OCI-LY7 (cell line): ENCODE measurements at regions not wholly inside any gene's neighbourhood (a gene's known extent, or its start where the extent isn't known, plus 50 kb on each side); places are given as distances from the start of the nearest gene placed in this dataset.

ENCODE experiments used
- BruUV-seq: library from RNA; stranded (reverse); fragments of 400-500 nt; replicated peaks from 2 replicates; lab custom pipeline; 2021; lab: Mats Ljungman, UMichigan
- CTCF ChIA-PET: fragments of 300-600 bp; sonication (Branson Sonifier 250); formaldehyde crosslinking; loops from one replicate; lab custom pipeline; 2022; ENCODE audit warnings: antibody characterized with exemption; ENCODE audit not compliant: unreplicated experiment; lab: Charles Lee
- POLR2A ChIA-PET: fragments of 300-600 bp; sonication (Branson Sonifier 250); formaldehyde crosslinking; loops from one replicate; lab custom pipeline; 2022; ENCODE audit warnings: antibody characterized with exemption; lab: Charles Lee
- DNase-seq: peaks from one replicate; pipeline ENCODE4 v3.0.0-alpha.2; 2015; ENCODE audit warnings: low spot score
- H2AFZ ChIP-seq: fragments of 200-600 bp; sonication (generic), shearing (Covaris generic); 2 replicates; pipeline ENCODE4 v1.6.1; 2014; ENCODE audit warnings: mild to moderate bottlenecking, antibody characterized with exemption, low read length, moderate library complexity
- H3K27ac ChIP-seq: fragments of 200-600 bp; sonication (generic); 2 replicates; pipeline ENCODE4 v1.5.1; 2014; ENCODE audit warnings: mixed run types, low read depth, mild to moderate bottlenecking, moderate library complexity, low read length, inconsistent platforms; ENCODE audit not compliant: poor library complexity, severe bottlenecking
- H3K36me3 ChIP-seq: fragments of 200-600 bp; sonication (generic); 2 replicates; pipeline ENCODE4 v1.6.1; 2014; ENCODE audit warnings: mild to moderate bottlenecking, antibody characterized with exemption, low read length, moderate library complexity, mixed read lengths; ENCODE audit not compliant: insufficient read depth
- H3K4me1 ChIP-seq: fragments of 200-600 bp; sonication (generic); 2 replicates; pipeline ENCODE4 v1.5.1; 2014; ENCODE audit warnings: mild to moderate bottlenecking, low read length; ENCODE audit not compliant: insufficient read depth, poor library complexity, severe bottlenecking
- H3K4me2 ChIP-seq: fragments of 200-600 bp; sonication (generic); 2 replicates; pipeline ENCODE4 v1.6.1; 2014; ENCODE audit warnings: mild to moderate bottlenecking, low read length
- H3K4me3 ChIP-seq: fragments of 200-600 bp; sonication (generic); 2 replicates; pipeline ENCODE4 v1.5.1; 2014; ENCODE audit warnings: mild to moderate bottlenecking, low read depth, low read length; ENCODE audit not compliant: poor library complexity, severe bottlenecking
- H3K79me2 ChIP-seq: fragments of 200-600 bp; sonication (generic); 2 replicates; pipeline ENCODE4 v1.6.1; 2016; ENCODE audit warnings: low read depth, mild to moderate bottlenecking, low read length, moderate library complexity, mixed read lengths; ENCODE audit not compliant: insufficient read depth
- H3K9me2 ChIP-seq: fragments of 200-600 bp; sonication (generic); 2 replicates; pipeline ENCODE4 v1.6.1; 2016; ENCODE audit warnings: mild to moderate bottlenecking, low read length, mixed read lengths; ENCODE audit not compliant: insufficient read depth
- H3K9me3 ChIP-seq: fragments of 200-600 bp; sonication (generic); 2 replicates; pipeline ENCODE4 v1.6.1; 2014; ENCODE audit warnings: mild to moderate bottlenecking, mixed run types, low read length, mixed read lengths
- H4K20me1 ChIP-seq: fragments of 200-600 bp; sonication (generic); 2 replicates; pipeline ENCODE4 v1.6.1; 2014; ENCODE audit warnings: mild to moderate bottlenecking, antibody characterized with exemption, low read length, moderate library complexity, mixed read lengths; ENCODE audit not compliant: insufficient read depth
- EZH2phosphoT487 ChIP-seq: fragments of 200-600 bp; sonication (generic); IDR thresholded peaks from 2 replicates; pipeline ENCODE4 v1.6.1; 2018; ENCODE audit warnings: low read depth, borderline replicate concordance, mild to moderate bottlenecking, mixed run types, antibody characterized with exemption, low read length, moderate library complexity, mixed read lengths
- intact Hi-C: fragments of 100-400 bp; cut with micrococcal nuclease; formaldehyde crosslinking; loops from one replicate; pipeline ENCODE4 v1.10.0; 2022; ENCODE audit not compliant: unreplicated experiment
- TF ChIP-seq, protein P1 (sequence below): fragments of 200-600 bp; sonication (generic); conservative IDR thresholded peaks from 2 replicates; pipeline ENCODE4 v1.5.1; 2014; ENCODE audit warnings: mild to moderate bottlenecking, antibody characterized with exemption, low read length, moderate library complexity, mixed read lengths

DNA sequence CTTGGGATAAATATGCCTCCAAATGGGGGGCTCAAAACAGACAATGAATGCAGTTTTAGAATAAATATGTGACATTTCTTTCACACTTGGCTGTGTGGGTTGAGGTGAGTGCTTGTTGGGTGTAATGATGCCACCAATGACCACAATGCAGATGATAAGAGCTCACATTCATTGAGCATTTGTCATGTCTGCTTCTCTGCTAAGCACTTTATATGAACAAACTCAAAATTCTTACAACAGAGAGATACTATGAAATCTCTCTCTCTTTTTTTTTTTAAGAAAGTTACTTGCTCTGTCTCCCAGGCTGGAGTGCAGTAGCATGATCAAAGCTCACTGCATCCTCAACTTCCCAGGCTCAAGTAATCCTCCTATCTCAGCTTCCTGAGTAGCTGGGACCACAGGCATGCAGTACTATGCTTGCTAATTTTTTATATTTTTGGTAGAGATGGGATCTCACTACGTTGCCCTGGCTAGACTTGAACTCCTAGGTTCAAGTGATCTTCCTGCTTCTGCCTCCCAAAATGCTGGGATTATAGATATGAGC lies 185.4 kb downstream of the JCAD start:
- ChIA-PET CTCF (no interaction called here), POLR2A (interaction anchor here (0.6 kb wide), 1 partner anchor 24 kb away, joined by 3 read pairs; no protein-coding TSS in a partner anchor)
- no peak overlapping the region for H3K4me2 ChIP-seq
- H3K9me3 ChIP-seq: no peaks in the 10 kb centered on the region
- no peaks in the 10 kb centered on the region for H3K4me1 ChIP-seq
- no peaks in the 10 kb centered on the region for H3K36me3 ChIP-seq
- BruUV-seq: no TSS peak
- H3K4me3 ChIP-seq: no peak overlapping the region
- H4K20me1 ChIP-seq: no peaks in the 10 kb centered on the region
- DNase-seq: no peak
- H2AFZ ChIP-seq: no peak overlapping the region
- intact Hi-C loops: no loop called here
- H3K79me2 ChIP-seq: no peaks in the 10 kb centered on the region
- no peak overlapping the region for H3K27ac ChIP-seq
- no peaks in the 10 kb centered on the region for H3K9me2 ChIP-seq
- no peak for TF ChIP-seq EZH2phosphoT487
- TF ChIP-seq, protein P1, sequence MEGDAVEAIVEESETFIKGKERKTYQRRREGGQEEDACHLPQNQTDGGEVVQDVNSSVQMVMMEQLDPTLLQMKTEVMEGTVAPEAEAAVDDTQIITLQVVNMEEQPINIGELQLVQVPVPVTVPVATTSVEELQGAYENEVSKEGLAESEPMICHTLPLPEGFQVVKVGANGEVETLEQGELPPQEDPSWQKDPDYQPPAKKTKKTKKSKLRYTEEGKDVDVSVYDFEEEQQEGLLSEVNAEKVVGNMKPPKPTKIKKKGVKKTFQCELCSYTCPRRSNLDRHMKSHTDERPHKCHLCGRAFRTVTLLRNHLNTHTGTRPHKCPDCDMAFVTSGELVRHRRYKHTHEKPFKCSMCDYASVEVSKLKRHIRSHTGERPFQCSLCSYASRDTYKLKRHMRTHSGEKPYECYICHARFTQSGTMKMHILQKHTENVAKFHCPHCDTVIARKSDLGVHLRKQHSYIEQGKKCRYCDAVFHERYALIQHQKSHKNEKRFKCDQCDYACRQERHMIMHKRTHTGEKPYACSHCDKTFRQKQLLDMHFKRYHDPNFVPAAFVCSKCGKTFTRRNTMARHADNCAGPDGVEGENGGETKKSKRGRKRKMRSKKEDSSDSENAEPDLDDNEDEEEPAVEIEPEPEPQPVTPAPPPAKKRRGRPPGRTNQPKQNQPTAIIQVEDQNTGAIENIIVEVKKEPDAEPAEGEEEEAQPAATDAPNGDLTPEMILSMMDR: no peak

DNA sequence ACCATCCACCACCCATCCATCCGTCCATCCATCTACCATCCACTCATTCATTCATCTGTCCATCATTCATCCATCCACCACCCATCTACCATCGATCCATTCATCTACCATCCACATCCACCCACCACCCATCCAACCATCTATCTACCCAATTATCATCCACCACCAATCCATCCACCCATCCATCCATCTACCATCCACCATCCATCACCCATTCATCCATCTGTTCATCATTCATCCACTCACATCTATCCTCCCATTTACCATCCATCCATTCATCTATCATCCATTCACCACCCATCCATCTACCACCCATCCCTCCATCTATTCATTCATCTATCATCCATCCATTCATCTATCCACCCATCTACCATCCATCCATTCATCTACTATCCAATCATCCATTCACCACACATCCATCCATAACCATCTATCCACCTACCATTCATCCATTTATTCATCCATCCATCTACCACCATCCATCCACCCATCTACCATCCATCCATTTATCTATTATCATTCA lies 188.8 kb downstream of the JCAD start:
- H3K9me3 ChIP-seq: no peaks in the 10 kb centered on the region
- no peak overlapping the region for H3K27ac ChIP-seq
- H2AFZ ChIP-seq: no peak overlapping the region
- H3K4me1 ChIP-seq: no peaks in the 10 kb centered on the region
- intact Hi-C loops: no loop called here
- DNase-seq: no peak
- CTCF ChIA-PET: no interaction called here
- no peaks in the 10 kb centered on the region for H3K79me2 ChIP-seq
- POLR2A ChIA-PET: no interaction called here
- no TSS peak for BruUV-seq
- TF ChIP-seq, protein P1: no peak
- TF ChIP-seq EZH2phosphoT487: no peak
- H3K9me2 ChIP-seq: no peaks in the 10 kb centered on the region
- no peak overlapping the region for H3K4me3 ChIP-seq
- no peaks in the 10 kb centered on the region for H3K36me3 ChIP-seq
- H4K20me1 ChIP-seq: no peaks in the 10 kb centered on the region
- no peak overlapping the region for H3K4me2 ChIP-seq

DNA sequence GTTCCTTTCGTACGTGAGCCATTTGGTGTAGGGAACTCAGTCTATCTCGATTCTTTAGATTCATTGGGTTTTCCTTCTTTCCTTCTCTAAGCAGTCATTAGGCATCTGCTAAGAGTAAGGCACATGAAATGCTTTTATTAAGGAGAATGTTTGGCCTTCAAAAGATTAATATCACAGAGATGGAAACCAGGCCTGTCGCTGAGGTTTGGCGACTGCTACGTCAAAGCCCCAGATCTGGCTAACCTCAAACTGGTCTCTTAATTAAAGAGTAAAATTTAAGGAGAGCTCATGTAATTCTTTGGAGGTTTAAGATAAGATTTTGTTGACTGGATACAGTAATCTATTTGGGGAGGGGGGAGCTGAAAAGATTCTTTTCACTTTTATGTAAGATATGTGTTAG lies 189.8 kb downstream of the JCAD start:
- ChIA-PET CTCF (no interaction called here), POLR2A (interaction anchor here (0.6 to 1.0 kb wide), 2 partner anchors 18 to 21 kb away, joined by 3 to 4 read pairs; no protein-coding TSS in a partner anchor)
- H3K4me1 ChIP-seq: no peaks in the 10 kb centered on the region
- DNase-seq: no peak
- H3K4me3 ChIP-seq: no peak overlapping the region
- H3K79me2 ChIP-seq: no peaks in the 10 kb centered on the region
- no peak overlapping the region for H2AFZ ChIP-seq
- no peaks in the 10 kb centered on the region for H3K9me3 ChIP-seq
- no peaks in the 10 kb centered on the region for H3K36me3 ChIP-seq
- intact Hi-C loops: no loop called here
- TF ChIP-seq, protein P1: no peak
- no peak for TF ChIP-seq EZH2phosphoT487
- H3K9me2 ChIP-seq: no peaks in the 10 kb centered on the region
- H3K4me2 ChIP-seq: no peak overlapping the region
- no TSS peak for BruUV-seq
- H4K20me1 ChIP-seq: no peaks in the 10 kb centered on the region
- no peak overlapping the region for H3K27ac ChIP-seq
